ENCODE measurements at regions not wholly inside any gene's neighbourhood (a gene's known extent, or its start where the extent isn't known, plus 50 kb on each side); places are given as distances from the start of the nearest gene placed in this dataset.
"Not testable (repeated sequence)": the region's sequence is repeated elsewhere in the genome, so short reads cannot be mapped to it uniquely, and the experiment has no call there.

DNA sequence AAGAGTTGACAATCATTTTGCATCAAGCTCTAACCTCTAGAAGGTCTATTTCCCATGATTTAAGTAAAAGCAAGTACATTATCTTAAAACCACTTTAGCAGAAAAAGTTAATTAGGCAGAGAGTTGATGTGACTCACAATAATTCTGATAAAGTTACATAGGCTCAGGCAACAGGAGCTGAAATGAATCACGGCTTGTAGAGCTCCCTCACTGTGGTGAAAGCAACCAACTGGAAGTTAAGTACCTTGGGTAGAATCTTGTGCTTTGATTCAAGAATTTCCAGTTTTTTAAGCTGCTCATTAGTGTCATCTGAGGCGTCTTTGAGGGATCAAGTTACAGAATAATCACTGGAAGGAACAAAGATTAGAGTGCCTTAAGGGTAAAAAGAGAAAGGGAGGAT, 68.9 kb upstream of the NFE2L3 start:
- no peak for DNase-seq (ENCODE audit: low read depth)

DNA sequence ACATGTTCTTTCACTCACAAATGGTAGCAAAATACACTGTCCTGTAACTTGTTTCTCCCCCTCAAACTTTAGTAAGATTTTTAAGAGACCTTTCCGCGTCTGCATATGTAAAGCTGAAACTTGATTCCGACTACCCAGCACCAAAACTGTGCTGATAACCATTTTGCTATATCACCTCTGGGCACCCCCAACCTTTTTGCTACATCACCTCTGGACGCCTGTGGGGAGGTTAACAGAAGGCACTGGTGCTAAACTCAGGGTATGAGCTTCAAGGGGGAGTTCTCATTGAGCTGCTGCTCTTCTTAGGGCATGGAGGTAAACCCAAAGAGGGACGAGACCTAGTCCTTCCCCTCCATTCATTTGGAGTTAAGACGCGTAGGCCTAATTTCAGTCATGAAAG, 67.6 kb upstream of the NFE2L3 start:
- DNase-seq (ENCODE audit: low read depth) = no peak

DNA sequence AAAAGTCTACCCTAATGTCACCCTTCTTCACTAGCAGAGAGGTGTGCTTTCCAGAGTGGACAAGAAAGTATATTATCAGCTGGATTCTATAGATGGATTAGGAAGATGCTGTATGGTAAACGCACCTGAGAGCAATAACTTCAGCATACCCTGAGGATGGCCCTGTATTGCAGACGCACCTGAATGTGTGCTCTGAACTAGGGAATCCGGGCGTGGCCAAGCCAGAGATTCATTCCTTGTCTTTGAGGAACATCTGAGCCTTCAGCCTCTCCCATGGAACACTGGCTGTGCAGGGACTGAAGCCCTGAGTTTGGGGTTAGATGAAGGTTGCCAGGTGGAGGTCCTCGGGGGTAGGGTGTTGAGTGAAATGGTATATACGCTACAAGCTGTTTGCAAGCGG, 66.2 kb upstream of the NFE2L3 start:
- no peak for DNase-seq (ENCODE audit: low read depth)

DNA sequence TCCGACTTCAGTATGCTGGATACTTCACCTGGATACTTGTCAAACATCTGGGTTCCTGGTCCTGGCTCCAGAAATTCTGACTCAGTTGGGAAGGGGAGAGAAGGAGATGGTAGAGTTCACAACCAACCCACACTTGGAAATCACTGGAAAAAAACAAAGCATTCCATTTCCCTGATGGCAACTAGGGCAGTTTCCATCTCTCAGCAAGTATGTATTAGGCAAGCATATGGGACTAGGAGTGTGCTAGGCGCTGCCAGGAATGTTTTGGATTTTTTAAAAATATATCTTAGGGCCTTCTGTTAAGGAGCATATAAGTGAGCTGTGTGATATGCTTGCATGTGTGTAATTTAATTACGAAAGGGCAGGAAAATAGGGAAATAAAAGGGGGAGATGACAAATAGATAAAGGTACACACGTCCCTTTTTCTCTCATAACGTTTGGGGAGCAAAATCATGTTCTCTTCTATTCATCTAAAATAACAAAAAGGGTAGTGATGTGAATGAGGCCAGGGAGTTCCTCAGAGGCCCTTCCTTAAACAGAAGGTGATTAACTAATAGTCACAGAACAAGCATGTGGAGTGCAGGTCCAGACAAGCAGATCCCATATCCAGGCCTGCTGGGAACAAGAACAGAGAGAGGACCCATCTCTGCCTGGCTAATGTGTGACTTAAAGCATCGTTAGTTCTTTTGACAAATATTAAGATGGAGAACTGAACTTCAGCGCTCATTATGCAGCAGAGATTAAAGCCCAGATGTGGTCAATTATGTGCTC, 64.5 kb upstream of the NFE2L3 start:
- DNase-seq (ENCODE audit: low read depth) = no peak

DNA sequence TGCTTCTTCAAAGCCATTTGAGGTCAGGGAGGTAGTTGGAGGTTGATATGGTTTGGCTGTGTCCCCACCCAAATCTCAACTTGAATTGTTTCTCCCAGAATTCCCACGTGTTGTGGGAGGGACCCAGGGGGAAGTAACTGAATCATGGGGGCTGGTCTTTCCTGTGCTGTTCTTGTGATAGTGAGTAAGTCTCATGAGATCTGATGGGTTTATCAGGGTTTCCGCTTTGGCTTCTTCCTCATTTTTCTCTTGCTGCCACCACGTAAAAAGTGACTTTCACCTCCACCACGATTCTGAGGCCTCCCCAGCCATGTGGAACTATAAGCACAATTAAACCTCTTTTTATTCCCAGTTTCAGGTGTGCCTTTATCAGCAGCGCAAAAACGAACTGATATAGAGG, 62.5 kb upstream of the NFE2L3 start:
- DNase-seq (ENCODE audit: low read depth) = not testable (repeated sequence)

DNA sequence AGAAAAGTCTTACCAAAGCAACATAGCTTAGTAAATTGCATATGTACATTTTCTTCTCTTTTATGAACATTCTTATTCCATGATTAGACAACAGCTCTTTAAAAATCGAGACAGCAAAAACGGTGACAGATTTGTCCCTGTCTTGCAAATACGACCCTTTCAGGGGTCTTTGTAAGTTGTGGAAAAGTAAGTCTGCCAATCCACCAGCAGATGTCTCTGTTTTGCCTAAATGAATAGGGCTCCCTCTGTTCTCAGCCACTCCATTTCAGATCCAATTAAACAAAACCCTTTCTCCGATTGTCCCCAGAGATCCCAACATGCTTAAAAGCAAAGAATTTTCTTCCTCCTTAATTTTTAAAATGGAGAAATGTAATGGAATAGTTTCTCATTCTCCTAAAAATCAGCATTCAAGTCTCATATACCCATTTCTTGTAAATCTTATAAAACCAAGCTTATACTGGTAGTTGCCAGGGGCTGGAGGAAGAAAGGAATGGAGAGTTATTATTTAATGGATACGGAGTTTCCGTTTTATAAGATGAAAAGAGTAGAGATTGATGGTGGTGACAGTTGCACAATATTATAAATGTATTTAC, 61.0 kb upstream of the NFE2L3 start:
- DNase-seq (ENCODE audit: low read depth) = no peak

DNA sequence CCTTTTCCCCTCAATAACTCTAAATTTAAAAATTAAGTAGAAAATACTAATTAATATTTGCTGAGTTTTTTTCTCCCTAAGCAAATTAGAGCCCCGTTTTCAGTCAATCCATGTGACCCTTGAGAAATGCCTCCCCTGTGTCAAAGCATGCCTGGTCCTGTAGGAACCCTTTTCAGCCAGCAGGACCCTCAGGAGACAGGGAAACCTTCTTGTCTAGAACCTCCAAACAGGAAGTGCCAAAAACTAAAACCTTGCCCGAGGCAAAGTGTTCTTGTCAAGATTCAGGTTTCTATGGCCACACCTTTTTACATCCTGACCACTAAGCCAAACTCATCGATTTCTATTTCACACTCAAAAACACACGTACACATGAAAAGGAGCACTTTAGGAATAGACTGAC, 60.1 kb upstream of the NFE2L3 start:
- DNase-seq (ENCODE audit: low read depth) = no peak

DNA sequence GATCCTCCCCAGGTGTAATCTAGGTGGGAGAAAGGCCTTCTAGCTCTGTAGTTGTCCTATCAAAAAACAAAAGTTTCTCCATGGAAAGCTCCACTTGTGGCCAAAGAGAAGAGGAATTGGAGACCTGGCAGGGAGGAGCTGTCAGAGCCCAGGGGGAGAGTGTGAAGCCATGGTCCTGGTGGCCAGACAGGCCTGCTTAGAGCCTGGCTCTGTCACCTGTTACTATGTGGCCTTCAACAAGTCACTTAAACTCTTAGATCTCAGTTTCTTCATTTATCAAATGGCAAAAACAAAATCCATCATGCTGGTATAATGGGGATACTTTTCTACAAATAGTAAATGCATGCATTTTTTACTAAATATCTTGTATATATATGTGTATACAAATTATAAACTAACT, 59.0 kb upstream of the NFE2L3 start:
- DNase-seq (ENCODE audit: low read depth) = no peak

DNA sequence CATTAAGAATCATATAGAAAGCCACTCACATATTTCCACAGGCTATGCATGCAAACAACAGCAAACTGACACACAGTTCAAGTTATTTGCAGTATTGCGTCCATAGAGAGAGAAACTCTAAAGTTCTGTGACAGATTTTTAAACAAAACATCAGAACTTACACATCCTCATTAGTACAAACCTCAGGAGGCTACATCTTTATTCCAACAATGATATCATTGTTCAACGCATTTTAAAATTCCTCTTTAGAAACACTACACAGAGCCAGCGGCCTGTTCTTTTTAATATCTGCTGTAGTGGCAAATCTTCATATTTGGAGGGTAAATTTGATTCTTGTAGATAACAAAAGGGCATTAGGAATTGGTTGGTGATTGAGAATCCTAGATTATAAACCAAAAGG, 55.9 kb upstream of the NFE2L3 start:
- DNase-seq (ENCODE audit: low read depth) = no peak

DNA sequence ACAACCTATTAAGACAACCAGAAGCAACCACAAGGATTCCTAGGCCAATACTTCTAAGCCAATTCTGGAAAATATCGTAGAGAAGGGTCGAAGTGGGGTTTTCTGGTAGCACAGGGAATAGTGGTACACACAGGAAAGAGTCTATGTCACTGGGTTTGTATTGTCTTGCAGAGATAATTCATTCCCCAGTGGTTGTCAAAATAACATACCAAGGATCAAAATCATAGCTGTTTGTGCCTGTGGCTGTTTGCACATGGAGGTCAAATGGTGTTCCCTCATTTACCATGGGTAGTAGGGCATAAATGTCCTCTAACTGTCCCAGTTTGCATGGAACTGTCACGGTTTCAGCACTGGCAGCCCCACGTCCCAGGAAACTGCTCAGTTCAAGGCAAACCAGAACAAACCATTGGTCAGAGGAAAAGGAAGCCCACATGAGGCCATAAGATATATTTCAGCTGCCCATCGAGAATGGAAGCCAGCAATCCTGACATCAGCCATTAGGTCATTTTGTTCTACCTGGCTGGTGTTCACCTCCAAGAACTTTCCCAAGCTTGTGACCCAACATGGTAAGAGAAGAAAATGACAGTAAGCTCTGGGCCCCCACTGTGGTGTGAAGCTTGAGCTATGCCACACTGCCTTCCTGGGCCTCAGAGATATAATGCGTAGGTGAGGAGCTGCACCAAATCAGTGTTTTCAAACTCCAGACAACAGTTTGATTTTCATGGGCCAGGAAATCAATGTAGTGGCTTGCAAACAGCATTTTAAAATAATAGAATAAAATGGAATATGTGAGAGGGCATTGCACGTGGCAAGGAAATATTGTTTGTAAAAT, 53.9 kb upstream of the NFE2L3 start:
- no peak for DNase-seq (ENCODE audit: low read depth)

DNA sequence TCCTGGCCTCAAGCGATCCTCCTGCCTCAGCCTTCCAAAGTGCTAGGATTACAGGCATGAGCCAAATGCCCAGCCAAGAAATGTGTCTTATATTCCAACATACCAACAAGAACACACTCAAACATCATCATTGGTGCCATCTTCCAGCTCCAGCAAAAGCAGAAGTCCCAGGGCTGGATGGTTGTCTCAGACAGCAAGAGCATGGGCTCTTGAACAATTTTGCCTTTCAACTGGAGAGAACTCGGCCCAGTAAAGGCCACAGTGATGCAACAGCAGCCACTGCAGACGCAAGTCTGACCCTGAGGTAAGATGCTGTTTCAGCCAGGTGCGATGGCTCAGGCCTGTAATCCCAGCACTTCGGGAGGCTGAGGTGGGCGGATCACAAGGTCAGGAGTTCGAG, 52.8 kb upstream of the NFE2L3 start:
- no peak for DNase-seq (ENCODE audit: low read depth)

DNA sequence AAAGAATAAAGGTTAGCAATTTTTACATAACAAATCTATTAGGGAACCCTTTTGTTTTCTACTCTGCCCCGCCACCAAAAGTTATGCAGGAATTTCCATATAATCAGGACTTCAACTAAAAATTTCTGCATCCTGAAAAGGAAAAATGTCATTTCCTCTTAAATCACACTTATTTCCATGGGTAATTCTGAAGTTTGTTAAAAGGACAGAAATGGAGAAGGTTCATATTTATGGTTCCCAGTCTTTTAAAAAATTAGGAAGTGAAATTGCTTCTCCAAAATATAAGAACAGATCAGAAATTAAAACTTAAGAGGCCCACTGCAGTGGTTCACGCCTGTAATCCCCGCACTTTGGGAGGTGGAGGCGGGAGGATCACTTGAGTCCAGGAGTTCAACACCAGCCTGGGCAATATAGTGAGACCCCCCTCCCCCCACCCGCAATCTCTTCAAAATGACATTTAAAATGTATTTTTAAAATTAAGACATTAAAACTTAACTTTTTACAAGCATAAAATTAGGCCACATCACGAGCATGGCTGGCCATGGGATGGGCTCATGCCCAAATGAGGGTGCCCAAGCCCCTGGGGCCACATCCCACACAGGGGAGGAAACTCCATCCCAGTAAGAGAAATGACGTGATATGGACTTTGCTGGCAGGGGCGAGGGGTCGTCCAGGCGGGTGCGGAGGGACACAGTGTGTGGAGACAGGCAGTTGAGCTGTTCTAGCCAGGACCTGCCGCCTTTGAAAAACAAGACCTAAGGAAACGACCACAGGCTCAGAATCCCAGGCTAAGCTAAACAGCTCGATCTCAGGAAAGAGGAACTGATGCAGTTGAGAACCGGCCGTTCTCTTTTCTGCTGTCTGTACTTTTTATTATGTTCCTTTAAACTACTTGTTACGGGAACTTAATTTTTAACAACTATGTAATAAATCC, 51.3 kb upstream of the NFE2L3 start:
- DNase-seq (ENCODE audit: low read depth) = no peak

DNA sequence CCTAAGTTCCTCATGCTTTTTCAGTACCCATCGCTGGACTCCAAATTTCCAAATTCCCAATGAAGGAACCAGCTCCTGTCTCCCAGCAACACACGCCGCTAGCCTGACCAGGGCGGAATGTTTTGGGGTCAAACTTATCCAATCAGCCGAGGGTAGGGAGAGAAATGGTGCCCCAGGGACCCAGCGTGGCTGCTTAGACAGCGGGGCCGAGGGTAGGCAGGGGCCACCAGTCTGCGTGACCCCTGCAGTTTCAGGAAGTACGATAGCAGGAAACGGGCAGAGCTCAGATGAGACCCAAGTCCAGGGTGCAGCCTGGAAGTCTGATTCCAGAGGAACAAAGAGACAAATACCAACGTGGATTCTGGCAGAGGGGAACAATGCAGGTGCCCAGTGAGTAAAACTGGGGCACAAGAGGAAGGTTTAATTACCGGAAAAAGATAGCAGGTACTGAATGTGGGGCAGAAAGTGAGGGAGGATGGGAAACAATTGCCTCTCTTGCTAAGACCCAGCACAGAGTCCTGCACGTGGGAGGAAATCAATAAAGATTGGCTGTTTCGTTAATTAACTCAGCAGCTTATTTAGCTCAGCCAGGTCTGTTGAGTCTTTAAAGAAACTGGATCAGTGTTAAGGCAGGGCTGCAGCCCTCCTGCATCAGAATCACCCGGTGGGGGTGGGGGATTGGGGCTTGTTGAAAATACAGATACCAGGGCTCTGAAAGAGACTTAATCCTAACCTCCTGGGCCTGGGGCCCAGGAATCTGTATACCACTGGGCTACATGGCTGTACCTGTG, 50.4 kb upstream of the NFE2L3 start:
- DNase-seq (ENCODE audit: low read depth) = no peak

DNA sequence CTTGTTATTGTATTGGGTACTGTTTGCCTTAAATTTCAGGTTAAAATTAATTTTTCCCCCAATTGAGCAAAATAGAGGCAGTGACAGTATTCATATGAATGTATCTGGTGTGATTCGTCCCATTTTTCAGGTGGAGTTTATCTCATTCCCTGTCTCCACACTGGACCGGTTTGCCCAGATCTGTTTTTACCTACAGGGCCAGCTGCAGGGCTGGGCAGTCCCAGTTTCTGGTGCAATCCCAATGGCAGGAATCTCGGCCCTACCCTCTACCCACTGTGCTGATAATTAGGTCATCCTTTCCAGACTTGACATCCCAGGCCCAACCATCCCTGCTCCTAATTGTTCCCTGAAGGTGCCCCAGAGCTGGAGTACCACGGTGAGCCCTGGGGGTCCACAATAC, 49.8 kb upstream of the NFE2L3 start:
- DNase-seq (ENCODE audit: low read depth) = no peak

Measured in activated T-helper 1 cell treated with Interleukin-2 at 50 U/mL for 16 hours (primary cell).